Endothelial cell of umbilical vein (primary cell): ENCODE measurements at regions not wholly inside any gene's neighbourhood (a gene's known extent, or its start where the extent isn't known, plus 50 kb on each side); places are given as distances from the start of the nearest gene placed in this dataset.

Experiments used
- EZH2 ChIP-seq: IDR thresholded peaks from 2 replicates; pipeline ENCODE4 v1.6.1; 2012; ENCODE audit warnings: borderline replicate concordance, low read depth, mild to moderate bottlenecking, moderate library complexity, low read length, inconsistent platforms; ENCODE audit not compliant: severe bottlenecking
- POLR2A ChIP-seq: IDR thresholded peaks from 2 replicates; pipeline ENCODE4 v1.6.1; 2012; ENCODE audit warnings: low read depth, mild to moderate bottlenecking, control low read depth, low read length

DNA sequence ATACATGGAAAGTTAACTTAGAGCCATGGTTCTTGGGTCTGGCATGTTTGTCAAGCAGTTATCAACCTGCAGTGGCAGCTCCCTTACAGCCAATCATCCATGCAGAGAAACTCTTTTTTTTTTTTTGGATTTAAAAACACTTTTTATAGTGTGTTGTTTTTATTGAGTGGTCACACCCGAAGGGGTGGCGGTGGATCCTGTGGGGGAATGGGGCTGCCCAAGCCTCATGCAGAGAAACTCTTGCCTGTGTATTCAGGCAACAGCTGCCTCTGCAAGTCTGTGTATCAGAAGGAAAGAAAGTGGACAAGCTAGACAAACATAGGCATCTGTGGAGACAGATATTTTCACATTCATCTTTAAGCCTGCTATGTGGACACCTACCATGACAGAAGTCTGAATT, 104.8 kb downstream of the GLUL start:
- TF ChIP-seq EZH2 = no peak
- no peak for TF ChIP-seq POLR2A
